GM19023 (cell line): ENCODE measurements at regions not wholly inside any gene's neighbourhood (a gene's known extent, or its start where the extent isn't known, plus 50 kb on each side); places are given as distances from the start of the nearest gene placed in this dataset.

Experiments
- ATAC-seq: cut with Tn5 transposase; IDR thresholded peaks from one replicate; pipeline ENCODE4 v1.9.1; 2021; ENCODE audit warnings: mild to moderate bottlenecking, moderate library complexity; ENCODE audit not compliant: unreplicated experiment

DNA sequence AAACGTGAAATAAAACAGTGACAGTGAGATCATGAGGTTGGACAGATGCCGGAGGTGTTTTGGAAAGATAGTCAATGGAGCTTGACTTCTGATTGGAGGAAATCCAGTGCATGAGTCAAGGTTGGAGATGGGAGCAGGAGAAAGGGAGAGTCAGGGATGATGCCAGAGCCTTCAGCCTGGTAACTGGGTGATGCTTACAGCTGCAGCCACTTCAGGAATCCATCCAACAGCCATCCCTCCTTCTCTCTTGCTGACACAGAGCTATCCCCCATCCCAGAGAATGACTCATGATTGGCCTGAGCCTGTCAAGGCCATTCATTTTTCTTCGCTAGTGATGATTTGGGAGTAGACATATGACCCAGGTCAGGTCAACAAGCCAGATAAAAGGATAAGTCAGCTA lies 112.8 kb downstream of the SAMD5 start:
- ATAC-seq, result no peak

DNA sequence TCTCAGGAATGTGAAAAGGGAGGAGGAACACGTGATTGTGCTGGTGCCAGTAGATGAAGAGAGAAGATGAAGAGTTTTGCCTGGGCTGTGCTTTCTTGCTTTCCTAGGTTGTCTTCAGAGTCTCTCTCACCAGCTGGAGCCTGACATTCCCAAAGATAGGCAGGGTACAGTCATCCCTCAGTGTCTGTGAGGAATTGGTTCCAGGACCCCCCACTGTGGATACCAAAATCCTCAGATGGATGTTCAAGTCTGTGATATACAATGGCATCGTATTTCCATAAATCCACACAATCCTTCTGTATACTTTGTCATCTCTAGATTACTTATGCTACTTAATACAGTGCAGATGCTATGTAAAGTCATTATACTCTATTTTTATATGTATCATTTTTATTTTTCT lies 113.5 kb downstream of the SAMD5 start:
- no peak for ATAC-seq

DNA sequence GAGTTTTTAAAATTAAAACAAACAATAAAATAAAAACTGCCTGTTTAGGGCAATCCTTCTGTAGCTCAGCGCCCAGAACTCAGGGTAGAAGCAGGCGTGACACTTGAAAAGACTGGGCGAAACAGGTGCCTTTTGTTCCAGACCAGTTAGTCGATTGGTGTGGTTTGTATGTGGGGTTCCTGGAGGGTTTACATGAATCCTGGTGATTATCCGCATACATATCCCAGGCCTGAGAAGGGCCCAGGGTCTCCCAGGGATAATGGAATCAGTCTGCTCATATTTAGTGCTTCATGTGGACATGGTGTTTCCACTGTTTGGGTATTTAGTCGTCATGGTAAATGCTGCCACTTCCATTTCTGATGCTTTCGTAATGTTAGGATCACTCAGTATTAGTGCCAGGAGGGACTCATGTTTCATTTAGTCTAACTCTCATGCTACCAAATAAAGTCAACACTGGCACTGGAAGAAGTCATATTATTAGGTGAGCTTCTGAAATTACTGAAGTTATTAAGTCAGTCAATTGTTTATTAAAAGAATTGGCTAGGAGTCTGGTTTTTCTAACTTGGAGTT lies 116.5 kb downstream of the SAMD5 start:
- no peak for ATAC-seq

DNA sequence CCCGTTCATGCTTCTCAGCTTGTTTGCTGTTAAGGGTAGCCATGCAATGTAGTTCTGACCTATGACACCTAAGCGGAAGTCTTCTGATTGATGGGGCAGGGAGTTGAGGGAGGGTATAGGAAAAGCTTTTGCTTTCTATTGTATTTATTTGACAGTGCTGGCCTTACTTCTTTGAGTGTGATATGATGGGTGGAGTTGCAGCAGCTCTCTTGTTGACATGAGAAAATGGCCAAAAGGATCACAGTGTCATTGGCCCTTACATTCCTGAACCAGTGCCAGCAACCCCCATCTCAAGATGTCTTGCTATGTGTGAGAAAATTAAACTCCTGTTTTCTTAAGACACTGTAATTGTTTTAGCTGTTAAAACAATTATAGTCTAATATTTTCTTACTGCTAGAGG lies 117.5 kb downstream of the SAMD5 start:
- no peak for ATAC-seq

DNA sequence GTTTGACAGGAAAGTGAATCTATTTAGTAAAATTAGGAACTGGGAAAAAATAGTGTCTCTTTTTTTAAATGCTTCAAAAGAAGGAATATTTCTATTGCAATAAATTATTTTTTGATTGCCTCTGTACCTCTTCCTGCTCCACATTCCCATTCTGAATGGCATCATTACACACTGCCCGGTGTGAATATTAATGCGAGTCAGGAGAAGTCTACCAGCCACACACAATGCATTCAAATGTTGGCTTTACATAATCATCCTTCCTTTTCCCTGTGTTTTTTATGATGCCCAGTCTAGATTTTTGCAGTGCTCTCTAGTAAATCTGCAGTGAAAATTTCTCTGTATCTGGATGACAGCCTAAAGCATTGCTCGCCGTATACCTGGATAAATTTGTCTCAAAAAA lies 118.9 kb downstream of the SAMD5 start:
- no peak for ATAC-seq

DNA sequence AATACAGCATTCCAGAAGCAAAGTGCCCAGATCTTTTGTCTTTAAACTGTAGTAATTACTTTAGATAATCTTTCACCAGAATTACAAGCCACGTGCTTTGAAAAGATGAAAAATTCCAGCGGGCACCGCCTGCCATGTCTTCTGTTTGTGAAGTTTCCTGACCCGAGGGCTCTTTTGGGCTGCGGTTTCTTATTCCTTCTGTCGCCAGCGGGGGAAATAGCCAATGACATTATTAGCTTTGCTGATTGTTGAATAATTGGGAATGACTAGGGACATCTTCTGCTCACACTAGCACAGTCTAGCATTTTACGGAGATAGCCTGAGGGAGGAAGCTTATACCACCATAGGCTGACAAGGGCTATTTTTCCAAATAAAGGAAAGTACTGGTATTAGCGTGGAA lies 124.7 kb downstream of the SAMD5 start:
- ATAC-seq, result no peak

DNA sequence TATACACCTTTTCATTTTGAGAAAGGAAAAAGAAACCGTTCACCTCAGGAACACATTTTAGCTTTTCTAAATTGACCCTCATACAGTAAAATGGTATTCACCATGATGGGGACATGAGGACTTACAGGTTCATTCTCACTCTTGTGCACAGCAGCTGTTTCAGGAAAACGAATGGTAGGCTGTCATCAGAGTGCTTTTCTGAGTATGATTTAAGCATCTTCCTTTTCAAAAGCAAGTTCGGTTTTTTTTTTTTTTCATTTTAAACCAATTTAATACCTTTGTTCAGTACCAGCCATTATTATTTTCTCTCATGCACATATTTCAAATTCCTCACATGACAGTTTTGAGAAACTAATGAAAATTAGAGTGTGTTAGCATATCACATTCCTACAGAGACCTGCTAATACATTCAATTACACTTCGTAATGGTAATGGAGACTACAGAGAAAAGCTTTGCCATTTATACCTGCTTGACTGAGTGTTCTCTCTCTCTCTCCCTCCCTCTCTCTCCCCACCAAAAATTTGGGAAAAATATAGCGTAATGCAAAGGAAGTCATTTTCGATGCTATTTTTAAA lies 129.2 kb downstream of the SAMD5 start:
- no peak for ATAC-seq

DNA sequence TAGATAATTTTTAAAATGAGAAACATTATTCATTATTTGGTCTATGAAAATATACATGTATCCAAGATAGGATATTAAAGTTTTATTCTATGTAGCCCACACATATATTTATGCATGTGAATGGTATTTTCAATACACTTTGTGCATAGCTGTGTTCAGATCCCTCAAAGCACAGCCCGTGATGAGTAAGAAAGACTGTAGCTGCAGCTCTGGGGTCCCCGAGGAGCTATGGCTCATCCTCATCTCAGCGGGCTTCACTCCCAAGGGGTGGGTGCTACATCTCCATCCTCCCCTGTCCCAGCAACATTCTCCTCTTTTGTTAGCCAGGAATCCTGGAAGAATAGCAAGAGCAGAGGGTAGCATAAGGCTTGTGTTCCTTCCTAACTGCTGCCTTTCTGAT lies 130.8 kb downstream of the SAMD5 start:
- ATAC-seq, result no peak

DNA sequence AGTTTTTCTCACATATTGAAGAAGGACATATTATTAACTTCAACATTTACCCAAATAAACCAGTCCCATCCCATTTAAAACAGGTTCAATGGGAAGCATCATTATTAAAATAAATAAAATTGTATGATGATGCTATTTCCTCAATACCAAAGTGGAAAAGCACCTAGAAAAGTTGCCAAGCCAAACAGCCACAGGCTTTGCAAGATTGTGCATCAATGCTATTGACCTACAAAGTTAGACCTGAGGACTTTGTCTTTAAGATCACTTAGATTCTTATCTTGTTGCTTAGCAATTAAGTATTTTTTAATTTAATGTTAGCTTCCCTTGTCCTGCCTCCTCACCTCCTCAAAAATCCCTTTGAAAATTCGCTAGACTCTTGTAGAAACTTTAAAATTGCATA lies 132.1 kb downstream of the SAMD5 start:
- ATAC-seq, result no peak

DNA sequence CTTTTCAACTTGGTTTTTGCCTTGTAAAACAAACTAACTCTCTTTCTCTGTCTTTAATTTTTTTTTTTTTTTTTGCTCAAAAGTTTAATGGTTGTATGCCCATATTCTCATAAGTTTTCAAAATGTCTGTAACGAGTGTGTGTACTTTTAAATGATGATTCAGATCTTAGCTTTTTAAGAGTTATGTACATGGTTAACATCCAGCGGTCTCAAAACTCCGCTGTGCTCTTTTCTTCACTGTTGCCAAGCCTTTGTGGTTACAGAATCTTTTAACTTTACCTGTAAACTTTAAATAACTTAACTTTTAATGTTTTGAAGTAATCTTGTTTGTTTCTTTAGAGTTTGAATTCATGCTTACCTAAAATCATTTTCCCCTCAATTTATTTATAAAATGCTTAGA lies 133.0 kb downstream of the SAMD5 start:
- no peak for ATAC-seq

DNA sequence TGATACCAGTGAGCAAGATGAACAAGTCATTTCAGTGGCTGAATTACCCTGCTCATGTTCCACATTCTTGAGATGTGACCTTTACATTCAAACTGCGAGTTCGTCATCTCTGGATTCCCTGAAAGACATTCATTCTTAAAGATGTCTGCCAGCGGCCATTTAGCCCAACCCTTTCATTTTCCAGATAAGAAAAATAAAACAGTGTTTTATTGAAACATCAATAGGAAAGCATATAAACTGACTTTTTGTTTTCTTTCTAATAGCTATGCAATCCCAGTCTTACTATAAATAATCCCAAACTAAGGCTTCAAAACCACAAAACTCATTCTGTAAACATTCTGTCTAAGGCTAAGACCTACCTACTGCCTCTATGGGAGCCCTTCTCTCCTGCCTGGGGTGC lies 134.0 kb downstream of the SAMD5 start:
- ATAC-seq, result no peak

DNA sequence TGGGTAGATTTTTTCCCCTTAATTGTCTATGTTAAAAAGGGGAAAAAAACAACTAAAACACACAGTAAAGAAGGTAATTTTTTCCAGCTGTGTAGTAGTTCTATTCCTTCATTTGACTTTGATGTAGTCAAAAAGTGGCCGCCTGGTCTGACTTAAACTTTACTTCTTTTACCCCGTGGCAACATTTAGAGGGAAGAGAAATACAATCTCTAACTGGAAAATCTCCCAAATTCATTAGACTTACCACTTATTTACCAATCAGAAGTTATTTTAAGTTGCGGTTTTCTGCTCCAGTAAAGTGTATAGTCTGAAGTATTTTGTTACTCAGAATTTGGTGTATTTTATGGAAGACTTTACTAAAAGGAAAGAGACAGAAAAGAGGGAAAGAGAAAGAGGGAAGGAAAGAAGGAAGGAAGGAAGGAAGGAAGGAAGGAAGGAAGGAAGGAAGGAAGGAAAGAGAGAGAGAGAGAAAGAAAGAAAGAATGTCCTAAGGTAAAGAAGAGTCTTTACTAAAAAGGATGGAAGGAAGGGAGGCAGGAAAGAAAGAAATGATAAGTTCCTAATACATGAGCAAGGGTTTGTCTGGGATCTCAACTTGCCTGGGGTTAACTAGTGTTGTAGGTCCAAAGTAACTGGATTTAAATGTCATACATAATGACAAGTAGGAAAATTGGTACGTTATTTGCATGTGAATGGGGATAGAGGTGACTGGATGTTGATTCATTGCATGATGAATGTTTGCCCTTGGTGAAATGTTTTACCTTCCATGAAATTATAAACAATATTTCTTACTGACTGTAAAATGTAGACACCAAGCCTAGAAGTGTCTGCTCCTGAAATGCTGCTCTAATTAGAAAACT lies 135.1 kb downstream of the SAMD5 start:
- ATAC-seq, result no peak

DNA sequence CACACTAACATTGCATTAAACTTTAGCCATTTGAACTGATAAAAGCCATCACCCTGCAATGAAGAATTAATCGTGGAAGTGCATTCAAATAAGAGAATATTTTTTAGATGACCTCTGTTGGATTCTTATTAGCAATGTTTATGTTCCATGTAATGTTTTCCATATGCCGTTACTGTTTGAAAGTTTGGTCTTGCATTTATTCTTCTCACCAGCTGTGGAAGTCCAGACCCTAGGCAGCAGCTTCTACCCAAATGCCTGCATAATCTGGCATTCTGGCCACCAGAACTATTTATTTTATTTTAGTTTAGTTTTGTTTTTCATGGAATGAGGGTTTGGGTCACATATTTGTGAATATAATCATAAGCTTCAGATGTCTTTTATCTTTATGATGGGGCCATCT lies 140.4 kb downstream of the SAMD5 start:
- ATAC-seq, result no peak

DNA sequence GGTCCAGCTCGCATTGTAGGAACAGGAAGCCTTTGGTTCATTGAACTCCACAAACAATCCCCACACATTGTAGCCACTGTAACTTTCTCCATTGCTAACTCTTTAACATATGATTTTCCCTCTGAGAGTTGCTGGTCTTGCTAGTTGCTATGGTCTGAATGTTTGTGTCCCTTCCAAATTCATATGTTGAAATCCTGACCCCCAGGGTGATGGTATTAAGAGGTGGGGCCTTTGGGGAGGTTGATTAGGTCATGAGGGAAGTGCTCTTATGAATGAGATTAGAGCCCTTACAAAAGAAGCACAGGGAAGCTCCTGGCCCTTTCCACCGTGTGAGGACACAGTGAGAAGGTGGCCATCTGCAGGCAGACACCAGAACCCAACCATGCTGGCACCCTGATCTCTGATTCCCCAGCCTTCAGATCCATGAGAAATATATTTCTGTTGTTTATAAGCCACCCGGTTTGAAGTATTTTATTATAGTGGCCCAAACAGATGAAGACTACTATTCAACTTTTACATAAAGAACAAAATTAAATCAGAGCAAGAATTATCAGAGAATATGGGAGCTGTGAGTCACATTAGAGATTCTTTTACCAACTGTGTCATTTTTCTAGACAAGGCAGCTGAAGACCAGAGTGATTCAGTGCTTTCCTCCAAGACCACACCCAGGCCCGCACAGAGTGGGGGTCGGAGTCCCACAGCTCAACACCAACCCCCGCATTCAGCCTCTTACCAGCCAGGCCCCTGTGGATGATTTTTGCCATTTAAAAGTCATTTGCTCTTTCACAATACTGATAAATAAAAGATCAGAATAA lies 143.0 kb downstream of the SAMD5 start:
- ATAC-seq, result no peak

DNA sequence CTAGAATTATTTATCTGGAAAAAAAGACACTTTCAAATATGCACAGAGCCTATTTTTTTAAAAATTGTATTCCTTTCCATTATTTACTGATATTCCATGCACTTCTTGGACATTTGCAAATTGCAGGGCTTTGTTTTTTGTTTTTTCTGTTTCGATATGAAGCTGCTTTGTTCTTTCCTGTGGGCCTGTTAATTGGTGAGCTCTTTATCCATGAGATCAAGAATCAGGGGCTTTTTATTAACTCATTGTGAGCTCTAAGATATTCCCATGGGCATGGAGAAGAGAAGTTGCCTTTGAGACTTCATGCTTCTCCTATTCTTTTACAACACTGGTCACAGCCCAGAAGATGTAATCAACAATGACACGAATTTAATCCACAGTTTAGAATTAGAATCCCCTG lies 145.1 kb downstream of the SAMD5 start:
- ATAC-seq, result no peak

DNA sequence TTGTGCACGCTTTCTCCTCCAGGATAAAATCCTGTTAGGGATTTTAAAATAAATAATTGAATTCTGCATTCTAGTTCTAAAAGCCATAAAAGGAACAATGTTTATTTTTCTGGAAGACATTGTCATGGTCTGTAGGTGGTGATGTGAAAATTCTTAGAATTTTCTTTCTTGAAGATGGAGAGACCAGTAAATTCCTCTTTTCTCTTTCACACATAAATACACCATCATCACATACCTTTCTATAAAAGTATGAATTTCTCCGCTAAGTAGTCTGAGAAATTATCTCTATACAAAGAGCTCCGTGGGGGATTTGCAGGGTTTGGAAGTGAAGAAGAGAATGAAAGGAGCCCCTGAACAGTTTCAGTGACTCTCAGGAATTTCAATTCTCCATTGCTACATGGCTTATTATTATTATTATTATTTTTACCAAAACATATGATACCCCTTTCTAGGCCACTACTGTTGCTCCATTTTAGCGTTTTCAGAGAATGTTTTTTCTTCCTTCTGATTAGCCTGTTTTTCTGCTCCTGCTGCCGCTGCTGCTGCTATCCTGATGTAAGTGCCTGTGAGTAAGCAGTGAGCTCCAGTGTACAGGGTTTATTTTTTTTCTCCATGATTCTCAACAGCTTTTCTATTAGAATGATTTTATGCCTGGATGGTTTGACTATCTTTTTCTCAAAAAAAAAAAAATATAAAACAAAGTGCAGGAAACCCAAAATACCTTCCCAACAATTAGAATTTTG lies 145.8 kb downstream of the SAMD5 start:
- ATAC-seq, result no peak

DNA sequence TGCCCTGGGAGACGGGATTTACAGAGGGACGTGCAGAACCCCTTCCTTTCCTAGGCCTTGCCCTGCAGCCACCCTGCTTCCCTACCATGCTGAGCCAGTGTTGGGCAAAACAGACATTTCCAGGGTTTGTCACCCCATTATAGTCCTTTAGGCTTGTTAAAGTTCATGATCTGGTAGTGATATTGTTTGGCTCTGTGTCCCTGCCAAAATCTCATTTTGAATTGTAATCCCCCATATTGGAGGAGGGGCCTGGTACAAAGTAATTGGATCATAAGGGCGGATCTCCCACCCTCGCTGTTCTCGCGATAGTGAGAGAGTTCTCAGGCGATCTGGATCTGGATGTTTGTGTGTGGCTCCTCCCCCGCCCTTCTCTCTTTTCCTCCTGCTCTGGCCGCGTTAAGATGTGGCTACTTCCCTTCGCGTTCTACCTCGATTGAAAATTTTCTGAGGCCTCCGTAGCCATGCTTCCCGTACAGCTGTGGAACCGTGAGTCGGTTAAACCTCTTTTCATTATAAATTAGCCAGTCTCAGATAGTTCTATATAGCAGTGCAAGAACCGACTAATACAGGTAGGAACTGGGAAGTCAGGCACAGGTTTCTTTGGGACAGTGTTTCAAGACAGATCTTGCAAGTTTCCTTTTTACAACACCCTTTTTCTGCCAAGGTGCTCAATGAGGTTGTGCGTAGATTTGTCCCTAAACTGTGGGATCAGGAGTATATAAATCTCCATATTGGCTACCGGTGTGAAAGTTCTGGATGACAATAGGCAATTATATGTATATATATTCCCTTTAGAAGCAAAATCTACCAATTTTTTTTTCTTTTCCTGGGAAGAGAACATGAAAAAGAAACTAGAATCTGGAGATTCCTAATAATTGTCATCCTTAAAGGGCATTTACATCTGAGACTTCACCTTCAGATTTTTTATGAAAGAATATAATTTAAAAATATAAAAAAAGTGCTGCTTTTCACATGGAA lies 152.1 kb downstream of the SAMD5 start:
- no peak for ATAC-seq

DNA sequence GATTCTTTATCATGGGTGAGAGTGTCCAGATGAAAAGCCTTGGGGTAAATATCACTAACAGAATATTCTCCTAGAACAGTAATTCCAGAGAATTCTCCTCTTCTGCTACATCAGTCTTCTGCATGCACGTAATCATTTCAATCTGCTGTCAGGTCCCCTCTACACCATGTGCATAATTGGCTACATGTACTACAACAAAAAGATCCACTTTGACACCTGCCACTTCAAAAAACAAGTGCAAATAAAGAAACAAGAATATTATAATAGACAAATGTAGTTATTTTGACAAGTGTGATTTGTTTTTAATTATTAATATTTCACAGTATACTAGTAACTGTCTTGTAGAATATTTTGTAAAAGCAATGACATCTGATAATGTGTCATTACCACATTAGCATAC lies 154.2 kb downstream of the SAMD5 start:
- no peak for ATAC-seq

DNA sequence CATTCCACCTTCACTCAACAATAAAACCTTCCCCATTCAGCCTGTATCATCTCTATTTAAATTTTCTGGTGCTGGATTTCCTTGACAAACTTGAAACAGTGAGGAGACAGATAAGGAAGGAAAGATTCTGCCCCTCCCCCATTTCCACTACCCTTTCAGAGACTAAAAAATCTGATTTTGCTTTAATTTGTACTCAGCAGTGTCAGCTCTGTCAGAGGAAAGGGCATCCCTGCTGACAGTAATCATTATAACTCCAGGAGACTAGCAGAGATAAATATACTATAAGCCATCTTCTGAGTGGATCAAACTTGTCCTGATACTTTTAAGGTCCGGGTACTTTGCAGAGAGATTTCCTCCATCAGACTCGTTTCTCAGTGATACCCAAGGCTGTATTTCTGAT lies 155.6 kb downstream of the SAMD5 start:
- ATAC-seq, result no peak

DNA sequence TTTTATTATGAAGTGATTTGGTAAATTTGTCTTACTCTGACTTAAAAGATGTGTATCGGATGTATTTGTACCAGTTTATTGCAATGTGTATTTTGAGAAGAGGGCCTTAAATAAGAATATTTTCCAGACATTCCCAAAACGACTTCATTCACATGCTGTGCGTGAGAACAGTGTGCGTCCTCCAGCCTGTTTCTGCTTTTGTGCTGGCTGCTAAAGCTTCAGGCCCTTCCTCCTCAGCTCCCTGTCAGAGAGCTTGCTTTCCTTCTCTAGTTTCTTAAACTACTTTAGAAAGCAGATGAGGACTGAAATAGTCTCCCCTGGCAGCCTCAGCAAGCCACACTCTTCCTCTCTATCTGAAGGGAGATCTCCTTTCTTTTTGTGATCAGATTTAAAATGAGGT lies 157.8 kb downstream of the SAMD5 start:
- no peak for ATAC-seq
